Left forelimb (tissue), 1 donor: ENCODE measurements at regions not wholly inside any gene's neighbourhood (a gene's known extent, or its start where the extent isn't known, plus 50 kb on each side); places are given as distances from the start of the nearest gene placed in this dataset.
"Not testable (repeated sequence)": the region's sequence is repeated elsewhere in the genome, so short reads cannot be mapped to it uniquely, and the experiment has no call there.

Experiments used
- DNase-seq: peaks from one replicate; pipeline ENCODE4 v3.0.0-alpha.2; 2018; ENCODE audit warnings: low spot score

- no peak for DNase-seq
Measured at GRCh38 chr6:134394905-134395304, 77.0 kb upstream of the SGK1 start.

DNA sequence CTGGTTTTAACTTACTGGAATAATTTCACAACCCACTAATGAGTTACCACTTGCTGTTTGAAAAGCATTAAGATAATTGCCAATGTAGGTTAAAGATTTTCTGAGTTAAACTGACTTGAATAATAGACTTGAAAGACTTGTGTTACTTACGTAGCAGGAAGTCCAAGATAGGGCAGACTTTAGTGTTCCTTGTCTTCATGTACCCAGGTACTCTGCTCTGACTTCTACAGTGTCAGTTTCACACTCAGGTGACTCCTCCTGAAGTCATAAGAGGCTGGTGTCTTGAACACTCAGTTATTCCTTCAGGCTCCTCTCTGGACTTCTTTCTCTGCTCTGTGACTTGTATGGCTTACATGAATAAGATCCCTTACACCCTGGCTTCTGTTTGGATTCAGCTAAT is 76.3 kb upstream of the SGK1 start:
- no peak for DNase-seq

GRCh38 chr6:134391205-134391604 is 73.3 kb upstream of the SGK1 start:
- no peak for DNase-seq

- no peak for DNase-seq
Measured at GRCh38 chr6:134389658-134390057, 71.7 kb upstream of the SGK1 start.

DNA sequence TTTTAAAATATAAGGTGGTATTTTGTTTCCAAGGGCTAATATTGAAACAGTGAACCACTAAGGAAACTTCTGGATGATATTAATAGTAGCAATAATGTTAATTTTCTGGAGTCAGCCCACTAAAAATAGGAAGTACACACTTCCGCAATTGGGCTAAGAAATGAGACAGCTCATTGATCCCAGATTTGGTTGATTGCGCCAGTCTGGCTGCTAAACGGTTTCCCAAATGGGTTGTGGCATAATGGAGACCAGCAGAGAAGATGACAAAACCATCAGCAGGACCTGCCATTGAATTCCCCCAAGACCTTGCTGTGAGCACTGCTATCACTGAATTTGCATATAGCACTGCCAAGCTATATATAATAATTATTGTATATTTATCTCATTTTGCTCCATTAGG is 71.2 kb upstream of the SGK1 start:
- DNase-seq = no peak

GRCh38 chr6:134386482-134386881 is 68.6 kb upstream of the SGK1 start:
- DNase-seq = not testable (repeated sequence)

DNA sequence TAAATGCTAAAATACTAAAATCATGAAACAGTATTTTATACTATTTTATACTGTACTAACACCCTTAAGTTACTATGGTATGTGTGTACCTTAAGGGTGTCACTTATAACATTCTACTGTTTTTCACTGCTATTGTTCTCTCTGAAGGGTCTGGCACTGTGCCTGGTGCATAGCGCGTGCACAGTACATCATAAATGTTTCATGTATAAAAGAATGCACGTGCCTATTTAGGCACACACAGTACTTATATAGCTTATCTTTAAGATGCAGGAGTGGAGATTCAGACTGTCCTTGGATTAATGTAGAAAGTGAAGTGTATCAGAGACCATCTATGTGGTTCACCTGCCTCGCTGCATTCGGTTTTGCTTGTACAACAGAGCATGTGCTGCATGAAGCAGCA is 64.0 kb upstream of the SGK1 start:
- DNase-seq = no peak

- DNase-seq = no peak
Measured at GRCh38 chr6:134379599-134379998, 61.7 kb upstream of the SGK1 start.

GRCh38 chr6:134379076-134379475 is 61.2 kb upstream of the SGK1 start:
- no peak for DNase-seq

GRCh38 chr6:134378426-134378825 is 60.5 kb upstream of the SGK1 start:
- DNase-seq = no peak

DNA sequence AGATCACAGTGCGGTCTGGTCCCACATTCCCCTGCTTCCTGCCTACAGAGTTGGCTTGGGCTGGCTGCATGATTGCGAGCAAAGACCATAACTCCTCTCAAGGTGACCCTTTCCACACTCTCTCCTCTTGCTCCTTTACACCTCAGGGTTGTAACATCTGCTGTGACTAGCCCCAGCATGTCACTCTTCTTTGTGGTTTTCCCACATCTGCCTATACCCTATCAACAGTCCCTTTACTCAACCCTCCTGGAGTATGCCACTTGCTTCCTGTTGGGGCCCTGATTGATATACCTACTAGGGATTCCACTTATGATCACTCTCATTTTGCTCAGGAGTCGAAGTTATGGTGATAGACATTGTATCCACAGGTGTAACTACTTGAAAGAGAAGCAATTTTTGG is 58.9 kb upstream of the SGK1 start:
- no peak for DNase-seq

GRCh38 chr6:134375220-134375580 is 57.3 kb upstream of the SGK1 start:
- no peak for DNase-seq

- DNase-seq = no peak
Measured at GRCh38 chr6:134374491-134375219, 56.7 kb upstream of the SGK1 start.

- no peak for DNase-seq
Measured at GRCh38 chr6:134373993-134374392, 56.1 kb upstream of the SGK1 start.

GRCh38 chr6:134373282-134373922 is 55.5 kb upstream of the SGK1 start:
- no peak for DNase-seq

DNA sequence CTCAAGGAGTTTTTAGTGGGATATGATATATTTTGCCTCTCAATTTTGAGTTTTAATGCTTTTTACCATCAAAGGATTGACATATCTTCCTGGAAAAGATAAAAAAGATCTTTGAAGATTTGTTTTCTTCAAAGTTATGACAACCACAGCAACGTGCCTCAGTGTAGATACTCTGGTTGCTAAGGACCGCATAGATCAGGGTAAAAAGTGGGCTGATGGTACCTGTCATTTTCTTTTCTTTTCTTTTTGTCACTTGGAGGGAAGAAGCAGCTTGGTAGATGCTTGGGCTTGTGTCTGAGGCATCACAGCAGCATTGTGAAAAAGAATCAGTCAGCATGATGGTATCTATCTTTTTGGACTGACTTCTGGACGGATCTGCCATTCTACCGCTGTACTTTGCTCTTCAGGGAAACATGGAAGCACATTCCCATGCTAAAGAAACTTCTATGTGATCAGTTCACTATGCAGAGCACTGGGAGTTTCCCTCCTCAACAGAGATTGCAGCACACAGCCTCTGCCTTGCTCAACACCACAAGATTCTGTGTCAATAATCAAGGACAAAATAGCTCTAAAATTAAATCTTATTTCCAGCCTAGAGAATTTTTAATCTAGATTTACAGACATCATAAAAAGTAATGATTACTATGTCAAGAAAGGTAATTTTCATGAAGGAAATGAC is 54.8 kb upstream of the SGK1 start:
- DNase-seq = no peak

DNA sequence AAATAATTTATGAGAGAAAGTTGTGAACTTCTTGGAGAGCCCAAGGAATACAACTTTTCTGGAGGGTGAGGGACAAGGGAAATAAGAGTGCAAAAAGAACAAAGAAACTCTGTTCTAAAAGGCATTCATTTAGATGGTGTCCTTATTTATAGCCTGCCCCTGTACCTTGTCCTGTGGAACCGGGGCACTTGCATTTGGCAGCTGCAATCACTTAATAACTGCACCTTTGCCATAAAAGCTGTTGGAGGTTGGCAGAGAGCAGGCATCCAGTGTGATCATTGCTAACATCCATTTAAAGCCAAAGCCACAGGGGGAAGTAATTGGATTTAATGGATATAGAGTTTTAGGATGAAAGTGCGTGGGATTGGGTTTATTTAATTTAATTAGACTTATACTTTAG is 50.8 kb upstream of the SGK1 start:
- no peak for DNase-seq
